Endothelial cell (in vitro differentiated cells): ENCODE measurements at regions not wholly inside any gene's neighbourhood (a gene's known extent, or its start where the extent isn't known, plus 50 kb on each side); places are given as distances from the start of the nearest gene placed in this dataset.

ENCODE experiments used
- DNase-seq: peaks from one replicate; pipeline ENCODE4 v3.0.0; 2021; ENCODE audit warnings: low spot score
- H3K27ac Mint-ChIP-seq: one replicate; pipeline ENCODE4 v1.8.0; 2021; ENCODE audit warnings: mixed read lengths, inconsistent platforms; ENCODE audit not compliant: unreplicated experiment
- H3K27me3 Mint-ChIP-seq: one replicate; pipeline ENCODE4 v1.8.0; 2021; ENCODE audit warnings: mild to moderate bottlenecking, moderate library complexity, mixed read lengths, inconsistent platforms; ENCODE audit not compliant: unreplicated experiment
- H3K36me3 Mint-ChIP-seq: one replicate; pipeline ENCODE4 v1.8.0; 2021; ENCODE audit warnings: mild to moderate bottlenecking, low read depth, mixed read lengths, inconsistent platforms; ENCODE audit not compliant: unreplicated experiment
- H3K4me1 Mint-ChIP-seq: one replicate; pipeline ENCODE4 v1.8.0; 2021; ENCODE audit warnings: mild to moderate bottlenecking, mixed read lengths, inconsistent platforms; ENCODE audit not compliant: unreplicated experiment
- H3K4me3 Mint-ChIP-seq: one replicate; pipeline ENCODE4 v1.8.0; 2021; ENCODE audit warnings: mild to moderate bottlenecking, mixed read lengths, inconsistent platforms; ENCODE audit not compliant: unreplicated experiment
- H3K9me3 Mint-ChIP-seq: one replicate; pipeline ENCODE4 v1.8.0; 2021; ENCODE audit warnings: mixed read lengths, inconsistent platforms; ENCODE audit not compliant: unreplicated experiment
- TF ChIP-seq, protein P1 (sequence below): fragments of 200-600 bp; sonication (generic); IDR thresholded peaks from one replicate; pipeline ENCODE4 v1.5.0; 2021; ENCODE audit warnings: antibody characterized with exemption; ENCODE audit not compliant: unreplicated experiment

- Mint-ChIP-seq H3K9me3 (no peaks in the 10 kb centered on the region), H3K27me3 (no peaks in the 10 kb centered on the region), H3K4me1 (peaks cover 9% of the 10 kb centered on the region), H3K4me3 (no peak overlapping the region), H3K36me3 (no peaks in the 10 kb centered on the region), H3K27ac (no peak overlapping the region)
- DNase-seq: no peak
- TF ChIP-seq, protein P1, sequence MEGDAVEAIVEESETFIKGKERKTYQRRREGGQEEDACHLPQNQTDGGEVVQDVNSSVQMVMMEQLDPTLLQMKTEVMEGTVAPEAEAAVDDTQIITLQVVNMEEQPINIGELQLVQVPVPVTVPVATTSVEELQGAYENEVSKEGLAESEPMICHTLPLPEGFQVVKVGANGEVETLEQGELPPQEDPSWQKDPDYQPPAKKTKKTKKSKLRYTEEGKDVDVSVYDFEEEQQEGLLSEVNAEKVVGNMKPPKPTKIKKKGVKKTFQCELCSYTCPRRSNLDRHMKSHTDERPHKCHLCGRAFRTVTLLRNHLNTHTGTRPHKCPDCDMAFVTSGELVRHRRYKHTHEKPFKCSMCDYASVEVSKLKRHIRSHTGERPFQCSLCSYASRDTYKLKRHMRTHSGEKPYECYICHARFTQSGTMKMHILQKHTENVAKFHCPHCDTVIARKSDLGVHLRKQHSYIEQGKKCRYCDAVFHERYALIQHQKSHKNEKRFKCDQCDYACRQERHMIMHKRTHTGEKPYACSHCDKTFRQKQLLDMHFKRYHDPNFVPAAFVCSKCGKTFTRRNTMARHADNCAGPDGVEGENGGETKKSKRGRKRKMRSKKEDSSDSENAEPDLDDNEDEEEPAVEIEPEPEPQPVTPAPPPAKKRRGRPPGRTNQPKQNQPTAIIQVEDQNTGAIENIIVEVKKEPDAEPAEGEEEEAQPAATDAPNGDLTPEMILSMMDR: no peak
These were observed 606.8 kb upstream of the CDH11 start for GRCh38 chr16:65728652-65729051.

GRCh38 chr16:65728167-65728566 lies 606.3 kb upstream of the CDH11 start:
- TF ChIP-seq, protein P1: no peak
- H3K9me3 Mint-ChIP-seq: no peaks in the 10 kb centered on the region
- H3K4me1 Mint-ChIP-seq: peaks cover 9% of the 10 kb centered on the region
- no peak overlapping the region for H3K4me3 Mint-ChIP-seq
- H3K27ac Mint-ChIP-seq: peak overlapping the region; percentile 86
- no peaks in the 10 kb centered on the region for H3K36me3 Mint-ChIP-seq
- H3K27me3 Mint-ChIP-seq: no peaks in the 10 kb centered on the region
- peak; percentile 4 for DNase-seq

DNA sequence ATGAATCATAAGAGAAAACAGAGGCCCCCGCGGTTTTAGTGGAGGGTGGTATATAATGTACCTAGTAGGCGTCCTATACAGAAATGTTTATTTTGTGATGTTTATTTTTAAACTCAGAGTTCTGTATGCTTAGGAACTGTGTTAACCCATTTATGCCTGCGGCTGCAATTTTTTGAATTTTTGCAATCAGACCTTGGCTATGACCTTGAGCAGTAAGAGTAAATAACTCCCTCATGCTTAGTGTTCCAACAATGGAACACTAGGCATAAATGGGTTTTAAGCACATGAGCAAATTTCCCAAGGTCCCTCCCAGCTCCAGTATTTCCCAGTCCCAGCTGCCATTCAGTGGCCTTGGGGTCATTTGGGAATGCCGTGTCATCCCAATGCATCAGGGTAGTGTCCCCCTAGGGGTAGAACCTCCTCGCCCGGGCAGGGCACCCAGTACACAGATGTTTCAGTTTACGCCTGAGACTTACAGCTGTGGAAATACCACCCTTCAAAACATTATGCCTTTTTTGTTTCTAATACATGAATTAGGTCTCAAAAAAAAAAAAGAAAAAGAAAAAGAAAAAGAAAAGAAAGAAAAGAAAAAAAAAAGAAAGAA lies 605.8 kb upstream of the CDH11 start:
- no peak overlapping the region for H3K4me3 Mint-ChIP-seq

GRCh38 chr16:65725156-65725845 lies 603.4 kb upstream of the CDH11 start:
- peaks cover 9% of the 10 kb centered on the region for H3K4me1 Mint-ChIP-seq

More for the DNA sequence above, 605.8 kb upstream of the CDH11 start:
- Mint-ChIP-seq H3K27me3 (no peaks in the 10 kb centered on the region), H3K27ac (no peak overlapping the region), H3K4me1 (peaks cover 9% of the 10 kb centered on the region), H3K9me3 (no peaks in the 10 kb centered on the region), H3K36me3 (no peaks in the 10 kb centered on the region)
- no peak for DNase-seq
- TF ChIP-seq, protein P1: no peak

DNA sequence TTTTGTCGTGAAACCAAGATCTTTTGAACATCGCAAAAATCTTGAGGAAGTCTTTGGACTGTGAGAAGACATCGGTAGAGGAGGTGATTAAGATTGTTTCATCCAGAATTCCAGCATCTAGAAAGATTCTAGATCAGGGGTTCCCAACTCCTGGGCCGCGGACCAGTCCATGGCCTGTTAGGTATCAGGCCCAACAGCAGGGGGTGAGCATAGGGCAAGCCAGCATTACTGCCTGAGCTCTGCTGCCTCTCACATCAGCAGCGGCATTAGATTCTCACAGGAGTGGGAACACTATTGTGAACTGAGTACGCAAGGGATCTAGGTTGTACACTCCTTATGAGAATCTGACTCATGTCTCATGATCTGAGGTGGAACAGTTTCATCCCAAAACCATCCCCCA lies 600.6 kb upstream of the CDH11 start:
- no peaks in the 10 kb centered on the region for H3K27me3 Mint-ChIP-seq
- no peak for DNase-seq
- no peaks in the 10 kb centered on the region for H3K4me1 Mint-ChIP-seq
- H3K27ac Mint-ChIP-seq: no peak overlapping the region
- no peaks in the 10 kb centered on the region for H3K9me3 Mint-ChIP-seq
- no peaks in the 10 kb centered on the region for H3K36me3 Mint-ChIP-seq
- no peak overlapping the region for H3K4me3 Mint-ChIP-seq
- TF ChIP-seq, protein P1: no peak

More at GRCh38 chr16:65725156-65725845, 603.4 kb upstream of the CDH11 start:
- Mint-ChIP-seq H3K36me3 (no peaks in the 10 kb centered on the region), H3K27ac (no peak overlapping the region), H3K4me3 (no peak overlapping the region), H3K9me3 (no peaks in the 10 kb centered on the region), H3K27me3 (no peaks in the 10 kb centered on the region)
- TF ChIP-seq, protein P1: no peak
- no peak for DNase-seq
